ENCODE measurements at regions not wholly inside any gene's neighbourhood (a gene's known extent, or its start where the extent isn't known, plus 50 kb on each side); places are given as distances from the start of the nearest gene placed in this dataset.
"Not testable (repeated sequence)": the region's sequence is repeated elsewhere in the genome, so short reads cannot be mapped to it uniquely, and the experiment has no call there.

DNA sequence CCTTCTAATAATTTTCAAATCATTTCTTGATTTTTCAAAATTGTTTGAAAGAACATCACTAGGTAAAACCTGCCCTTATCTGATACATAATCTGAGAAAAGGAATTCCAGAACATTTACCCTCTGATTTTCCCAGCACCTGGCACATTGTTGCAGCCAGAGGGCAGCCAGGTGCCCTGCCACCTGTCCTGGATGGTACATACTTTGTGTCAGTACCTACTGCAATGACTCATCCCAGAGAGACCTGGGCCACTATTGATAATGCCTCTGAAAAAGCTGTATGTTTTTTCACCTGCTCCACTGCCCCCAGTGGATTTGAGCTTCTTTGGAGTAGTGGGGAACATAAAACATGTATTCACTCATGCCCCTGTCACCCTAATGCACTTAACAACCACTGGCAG lies 648.9 kb upstream of the GBE1 start:
- no peak for DNase-seq (ENCODE audit: low read depth, low spot score)

DNA sequence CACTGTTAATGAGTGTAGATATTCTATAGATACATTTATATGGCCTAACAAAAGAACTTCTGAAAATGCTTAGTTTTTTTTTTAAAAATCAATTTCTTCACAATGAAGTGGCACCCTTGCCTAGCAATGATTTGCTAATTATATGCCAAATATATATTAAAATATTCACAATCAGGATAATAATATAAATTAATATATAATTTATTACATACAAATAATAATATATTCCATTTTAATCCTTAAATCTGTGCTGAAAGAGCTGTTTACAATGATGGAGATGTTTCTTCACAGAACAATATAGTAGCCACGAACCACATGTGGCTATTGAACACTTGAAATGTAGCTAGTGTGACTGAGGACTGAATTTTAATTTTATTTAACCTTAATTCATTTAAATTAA lies 648.4 kb upstream of the GBE1 start:
- DNase-seq (ENCODE audit: low read depth, low spot score) = no peak

DNA sequence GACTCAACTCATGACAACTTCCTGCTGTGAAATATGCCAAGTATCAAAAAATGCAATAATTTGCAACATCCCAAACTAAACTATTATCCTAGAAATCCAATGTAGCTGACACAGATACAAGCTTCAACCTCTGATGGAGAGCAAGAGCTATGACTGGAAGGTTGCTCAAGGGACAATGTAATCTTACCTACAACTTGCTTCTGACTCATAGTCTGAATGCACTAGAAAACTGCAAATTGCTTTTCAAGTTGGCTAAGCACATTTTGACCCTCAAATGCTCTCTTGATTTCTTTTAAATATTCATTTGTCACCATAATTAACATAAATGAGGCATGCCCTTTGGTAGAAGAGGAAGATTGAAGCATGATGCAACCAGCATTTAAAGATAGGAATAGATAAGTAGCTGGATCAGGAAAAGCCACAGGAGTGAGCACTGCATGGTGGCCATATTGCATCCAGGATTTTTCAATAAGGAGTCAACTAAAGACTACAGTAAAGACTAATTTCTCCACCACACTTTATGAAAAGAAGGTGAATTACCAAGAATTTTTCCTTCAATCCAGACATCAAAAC lies 630.8 kb upstream of the GBE1 start:
- peak; percentile 1 for DNase-seq (ENCODE audit: low read depth, low spot score)

DNA sequence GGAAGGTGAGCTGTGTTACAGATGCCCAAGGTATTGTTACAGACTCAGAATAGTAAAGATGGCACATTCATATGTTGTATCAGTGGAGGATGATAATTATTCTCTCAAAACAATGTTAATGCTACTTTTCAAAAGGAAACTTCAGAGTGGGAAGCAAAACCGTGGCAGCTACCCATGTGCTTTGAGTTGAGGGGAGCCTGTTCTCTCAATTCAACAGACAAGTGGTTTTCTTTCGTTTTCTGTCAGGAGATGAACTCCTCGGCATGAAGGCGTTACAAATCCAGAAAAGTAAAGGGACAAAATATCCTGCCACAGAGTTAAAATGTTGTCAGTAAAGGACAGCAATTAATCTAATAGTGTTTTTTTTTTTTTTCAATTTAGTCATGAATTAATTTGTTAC lies 629.4 kb upstream of the GBE1 start:
- no peak for DNase-seq (ENCODE audit: low read depth, low spot score)

DNA sequence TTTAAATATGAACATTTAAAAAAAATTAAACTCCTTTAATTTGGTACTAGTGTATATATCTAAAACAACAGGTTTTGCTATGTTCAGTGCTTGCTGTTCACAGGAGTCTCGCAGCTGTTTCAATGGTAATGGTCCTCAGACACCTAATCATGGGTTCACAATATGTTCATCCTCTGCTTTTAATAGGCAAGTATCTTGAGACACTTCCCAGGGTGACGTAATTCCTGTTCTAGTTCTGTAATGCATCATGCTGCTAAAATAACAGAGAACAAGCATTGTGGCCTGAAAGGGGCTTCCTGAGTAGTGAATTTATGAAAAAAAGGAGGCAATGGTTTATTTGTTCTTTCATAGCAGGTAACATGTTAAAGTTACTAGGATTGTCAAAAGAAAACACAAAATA lies 625.2 kb upstream of the GBE1 start:
- DNase-seq (ENCODE audit: low read depth, low spot score) = no peak

DNA sequence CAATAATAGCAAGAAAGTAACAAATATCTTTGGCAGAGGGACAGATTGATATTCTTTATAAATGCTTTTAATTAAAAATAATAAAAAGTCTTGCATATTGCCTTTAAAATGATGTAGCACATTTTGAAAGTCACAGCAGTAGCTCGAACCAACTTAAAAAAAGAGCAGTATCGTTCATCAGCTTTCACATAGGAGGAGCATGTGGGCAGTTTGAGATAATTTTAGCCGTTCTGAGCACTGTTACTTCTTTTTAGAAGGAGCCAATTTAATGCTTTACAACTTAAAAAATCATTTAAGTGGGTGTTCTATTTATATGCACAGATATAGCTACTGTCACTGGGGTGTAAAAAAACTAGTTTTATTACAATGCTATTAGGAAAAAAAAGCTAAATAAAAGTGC lies 622.7 kb upstream of the GBE1 start:
- no peak for DNase-seq (ENCODE audit: low read depth, low spot score)

DNA sequence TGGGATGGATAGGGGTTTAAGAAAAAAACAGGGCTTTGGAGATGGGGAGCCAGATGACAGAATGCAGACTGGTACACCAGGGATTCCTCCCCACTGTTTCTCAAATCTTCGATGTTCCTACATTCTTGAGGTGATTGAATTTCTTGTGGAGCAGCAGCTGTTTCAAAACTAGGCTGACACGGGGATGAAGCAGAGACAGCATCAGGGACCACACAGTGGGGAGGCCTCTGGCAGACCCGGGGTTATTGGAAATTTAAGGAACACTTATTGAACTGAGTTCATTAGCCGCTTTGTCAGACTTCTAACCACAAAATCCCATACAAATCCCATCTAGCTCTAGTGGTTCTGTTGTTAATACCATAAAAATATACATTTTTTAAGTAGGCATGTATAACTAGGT lies 621.4 kb upstream of the GBE1 start:
- no peak for DNase-seq (ENCODE audit: low read depth, low spot score)

DNA sequence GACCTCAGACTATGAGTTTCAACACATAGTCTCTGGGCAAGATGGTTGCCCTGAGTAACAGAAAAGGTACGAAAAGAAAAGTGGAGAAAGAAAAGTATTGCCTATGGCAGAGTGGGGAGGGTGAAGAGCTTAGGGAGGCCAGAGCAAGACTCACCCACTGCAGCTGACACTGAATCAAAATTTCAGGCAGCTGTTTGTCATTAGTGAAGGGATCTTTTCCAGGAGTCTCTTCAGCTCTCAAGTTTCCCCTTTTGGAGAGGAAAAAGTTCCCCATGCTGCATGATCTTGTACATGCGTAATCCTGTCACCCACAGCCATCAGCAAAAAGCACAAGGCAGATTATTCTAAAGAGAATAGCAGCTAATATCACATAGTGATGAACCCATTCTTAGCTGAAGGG lies 616.9 kb upstream of the GBE1 start:
- no peak for DNase-seq (ENCODE audit: low read depth, low spot score)

DNA sequence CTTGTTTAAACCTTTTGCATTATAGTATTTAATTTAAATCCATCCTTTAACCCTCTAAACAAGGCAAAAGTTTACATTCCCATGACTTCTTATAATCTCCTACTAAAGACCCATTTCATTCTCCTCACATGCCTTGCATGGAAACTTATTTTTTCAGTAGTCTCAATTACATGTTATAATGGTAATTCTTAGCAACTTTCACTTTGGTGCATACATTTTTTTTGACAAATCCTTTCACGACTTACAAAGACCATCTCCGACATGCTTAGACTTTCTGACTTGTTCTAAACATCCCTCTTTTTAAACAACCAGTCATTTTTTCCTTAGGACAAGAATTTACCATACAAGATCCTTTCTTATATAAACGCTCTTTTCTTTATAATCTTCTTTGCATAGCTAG lies 615.4 kb upstream of the GBE1 start:
- no peak for DNase-seq (ENCODE audit: low read depth, low spot score)

DNA sequence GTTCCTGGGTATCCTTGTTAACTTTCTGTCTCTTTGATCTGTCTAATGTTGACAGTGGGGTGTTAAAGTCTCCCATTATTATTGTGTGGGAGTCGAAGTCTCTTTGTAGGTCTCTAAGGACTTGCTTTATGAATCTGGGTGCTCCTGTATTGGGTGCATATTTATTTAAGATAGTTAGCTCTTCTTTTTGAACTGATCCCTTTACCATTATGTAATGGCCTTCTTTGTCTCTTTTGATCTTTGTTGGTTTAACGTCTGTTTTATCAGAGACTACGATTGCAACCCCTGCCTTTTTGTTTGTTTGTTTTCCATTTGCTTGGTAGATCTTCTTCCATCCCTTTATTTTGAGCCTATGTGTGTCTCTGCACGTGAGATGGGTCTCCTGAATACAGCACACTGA lies 612.4 kb upstream of the GBE1 start:
- not testable (repeated sequence) for DNase-seq (ENCODE audit: low read depth, low spot score)

DNA sequence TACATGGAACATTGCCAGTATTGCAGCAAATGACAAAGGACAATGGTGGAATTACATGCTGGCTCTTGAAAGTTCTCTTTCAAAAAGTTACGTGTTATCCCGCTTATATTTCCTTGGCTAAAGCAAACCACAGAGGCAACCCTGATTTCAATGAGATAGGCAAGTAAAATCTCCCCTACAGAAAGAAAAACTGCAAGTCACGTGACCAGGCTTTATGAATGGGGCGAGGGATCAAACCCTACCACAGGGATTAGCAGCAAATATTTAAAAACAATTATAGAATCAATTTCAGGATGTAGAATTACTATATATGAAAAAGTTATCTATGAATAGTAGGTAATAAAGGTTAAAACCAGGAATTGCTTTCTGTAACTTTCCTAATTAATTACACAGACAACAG lies 603.4 kb upstream of the GBE1 start:
- no peak for DNase-seq (ENCODE audit: low read depth, low spot score)

DNA sequence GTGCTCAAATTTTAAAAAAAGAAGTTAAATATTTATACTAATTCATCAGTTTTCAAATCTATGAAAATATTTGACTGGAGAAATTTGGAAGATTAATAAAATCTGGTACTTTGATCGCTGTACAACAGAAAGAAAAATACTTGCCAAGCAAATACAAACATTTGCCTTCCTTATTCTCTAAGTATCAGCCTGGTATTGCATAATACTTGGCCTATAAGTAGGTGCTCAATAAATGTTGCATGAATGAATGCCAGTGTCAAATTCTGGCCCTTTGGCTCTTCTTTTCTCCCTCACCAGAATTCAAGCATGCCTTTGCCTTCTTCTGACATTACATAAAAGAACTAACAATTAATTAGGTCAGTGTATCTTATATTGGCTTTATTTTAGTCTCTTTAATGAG lies 601.7 kb upstream of the GBE1 start:
- DNase-seq (ENCODE audit: low read depth, low spot score) = no peak

DNA sequence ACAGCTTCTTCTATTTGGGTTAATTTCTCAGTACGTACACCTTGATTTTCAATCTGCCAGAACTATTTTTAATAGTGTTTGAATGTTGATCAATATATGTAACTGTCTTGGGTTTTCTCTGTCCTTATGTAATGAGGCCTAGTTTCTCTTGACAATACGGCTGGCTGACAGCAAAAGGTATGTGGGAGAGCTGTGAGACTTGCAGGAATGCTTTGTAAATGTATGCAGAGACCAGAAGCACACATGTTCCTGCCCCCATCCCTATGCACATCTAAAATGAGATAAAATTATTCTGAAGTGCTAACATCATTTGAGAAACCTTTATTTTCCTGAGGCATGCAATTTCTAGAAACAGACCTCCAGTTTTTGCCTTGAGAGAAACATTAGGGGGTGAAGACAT lies 593.8 kb upstream of the GBE1 start:
- no peak for DNase-seq (ENCODE audit: low read depth, low spot score)

DNA sequence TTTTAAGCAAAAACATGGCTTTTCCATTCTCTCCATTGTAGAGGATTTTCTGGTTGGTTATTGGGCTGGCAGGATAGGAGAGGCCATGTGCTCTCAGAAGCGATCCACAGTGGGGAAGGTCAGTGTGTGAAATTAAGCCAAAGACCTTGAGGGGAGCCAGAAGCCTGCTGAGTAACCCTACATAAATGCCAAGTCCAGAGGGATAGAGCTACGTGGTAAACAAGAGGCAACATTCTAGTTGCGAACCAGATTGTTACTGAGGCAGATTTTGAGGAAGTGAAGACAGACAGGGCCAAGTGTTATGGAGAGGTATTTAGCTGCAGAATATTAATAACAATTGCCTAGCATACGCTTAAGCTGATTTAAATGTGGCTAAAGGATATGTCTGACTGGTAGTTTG lies 592.8 kb upstream of the GBE1 start:
- DNase-seq (ENCODE audit: low read depth, low spot score) = peak; percentile 17

DNA sequence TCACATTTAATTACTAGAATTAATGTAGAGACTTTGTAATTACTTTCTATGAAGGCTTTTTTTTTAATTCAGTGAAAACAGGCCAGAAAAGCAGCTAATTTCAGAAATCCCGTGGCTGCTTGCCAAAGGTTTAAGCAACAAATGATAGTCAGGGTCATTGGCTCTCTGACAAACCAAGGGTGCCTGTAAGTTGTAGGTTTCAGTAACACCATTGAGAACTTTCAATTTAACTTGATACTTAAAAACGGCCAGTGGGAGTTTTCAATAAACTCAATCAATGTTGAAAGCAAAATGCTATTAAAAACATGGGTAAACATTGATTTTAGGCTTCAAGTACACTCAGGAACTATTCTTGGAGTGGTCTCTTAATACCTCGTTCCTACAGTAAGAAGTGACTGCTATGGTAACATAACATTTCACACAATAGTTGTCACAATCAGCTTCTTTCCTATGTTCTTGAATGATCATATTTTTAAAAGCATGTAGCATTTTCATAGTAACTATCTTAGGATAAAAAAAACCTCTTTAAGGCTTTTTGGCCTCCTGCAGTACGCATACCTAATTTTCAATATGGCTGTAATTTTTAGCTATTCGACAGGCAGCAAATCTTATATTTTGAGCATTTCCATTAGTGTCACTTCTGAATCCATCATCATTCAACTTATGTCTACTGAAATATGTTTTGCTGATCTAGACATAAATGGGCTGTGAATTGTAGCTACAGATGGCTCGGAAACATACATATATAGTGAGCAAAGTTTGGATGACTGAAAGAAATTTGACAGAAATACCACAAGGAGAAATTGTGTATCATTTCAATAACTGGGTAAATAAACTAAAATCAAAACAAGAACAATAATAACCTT lies 592.1 kb upstream of the GBE1 start:
- DNase-seq (ENCODE audit: low read depth, low spot score) = peak; percentile 7

DNA sequence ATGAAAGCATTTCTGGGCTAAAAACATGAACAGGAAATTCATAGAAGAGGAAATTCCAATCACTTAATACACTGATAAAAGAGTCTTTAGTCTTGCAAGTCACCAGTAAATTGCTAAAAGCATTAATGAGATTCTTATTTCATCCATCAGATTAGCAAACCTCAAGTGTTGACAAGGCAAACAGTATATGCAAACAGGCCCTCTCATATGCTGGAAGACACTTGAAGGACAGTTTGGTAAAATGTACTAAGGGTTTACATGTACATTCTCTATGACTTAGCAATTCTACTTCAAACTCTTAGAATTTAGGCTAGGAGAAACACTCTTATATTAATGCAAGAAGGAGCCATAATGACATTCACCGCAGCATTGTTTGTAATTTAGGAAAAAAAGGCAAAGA lies 586.1 kb upstream of the GBE1 start:
- no peak for DNase-seq (ENCODE audit: low read depth, low spot score)

DNA sequence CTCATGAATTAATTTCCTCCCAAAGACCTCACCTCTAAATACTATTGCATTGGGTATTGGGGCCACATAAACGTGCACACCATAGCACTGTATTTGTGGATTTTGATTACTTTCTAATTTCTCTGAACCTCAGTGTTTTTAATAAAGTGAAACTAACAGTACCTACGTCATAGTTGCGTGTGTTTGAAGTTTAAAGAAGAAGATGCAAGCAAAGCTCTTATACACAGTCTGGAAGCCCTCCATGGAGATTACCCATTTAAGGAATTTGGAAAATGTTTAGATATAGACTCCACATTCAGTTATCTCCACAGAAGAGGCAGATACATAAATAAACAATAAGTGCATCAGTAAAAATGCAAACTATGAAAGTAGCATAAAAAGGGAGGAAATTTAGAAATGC lies 581.1 kb upstream of the GBE1 start:
- DNase-seq (ENCODE audit: low read depth, low spot score) = no peak

DNA sequence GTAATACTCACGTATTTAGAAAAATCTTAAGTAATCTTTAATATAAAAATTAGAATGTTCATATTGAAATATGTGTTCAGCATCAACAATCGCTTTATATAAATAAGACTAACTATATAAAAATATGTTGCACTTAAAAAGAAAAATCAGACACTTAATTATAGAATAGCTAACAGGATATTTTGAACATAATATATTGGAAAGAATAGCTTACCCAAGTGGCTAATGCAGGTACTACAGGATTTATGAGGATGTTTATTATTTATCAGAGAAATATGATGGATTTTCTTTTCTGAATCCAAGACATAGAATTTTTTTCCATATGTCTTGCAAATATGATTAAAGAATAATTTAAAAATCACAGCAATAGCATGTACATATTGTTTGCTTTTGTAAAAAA lies 567.9 kb upstream of the GBE1 start:
- no peak for DNase-seq (ENCODE audit: low read depth, low spot score)

DNA sequence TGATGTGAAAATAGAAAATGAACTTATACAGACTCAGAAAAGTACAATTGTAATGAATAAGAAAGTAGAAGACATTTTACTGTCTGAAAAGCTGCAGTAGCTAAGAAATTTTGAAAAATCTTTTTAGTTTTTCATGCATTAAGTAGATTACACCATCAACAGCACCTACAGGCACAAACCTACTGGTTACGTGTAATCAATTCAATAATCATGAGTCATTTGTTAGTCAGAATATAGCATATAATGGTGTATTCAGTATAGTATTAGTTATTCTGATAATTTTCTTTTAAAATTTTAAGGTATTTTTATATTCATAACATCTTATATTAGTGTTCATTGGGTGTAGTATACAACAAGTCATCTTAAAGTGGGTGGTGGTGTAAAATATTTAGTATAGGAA lies 550.5 kb upstream of the GBE1 start:
- DNase-seq (ENCODE audit: low read depth, low spot score) = no peak

DNA sequence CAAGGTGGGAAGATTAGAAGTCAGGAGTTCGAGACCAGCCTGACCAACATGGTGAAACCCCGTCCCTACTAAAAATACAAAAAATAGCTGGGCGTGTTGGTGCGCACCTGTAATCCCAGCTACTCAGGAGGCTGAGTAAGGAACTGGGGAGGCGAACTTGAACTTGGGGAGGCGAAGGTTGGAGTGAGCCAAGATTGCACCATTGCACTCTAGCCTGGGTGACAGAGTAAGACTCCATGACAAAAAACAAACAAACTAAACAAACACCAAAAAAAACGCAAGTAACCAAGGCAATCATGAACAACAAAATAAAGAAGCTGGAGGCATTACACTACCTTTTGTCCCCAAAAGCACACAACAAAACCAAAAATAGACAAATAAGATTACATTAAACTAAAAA lies 547.3 kb upstream of the GBE1 start:
- DNase-seq (ENCODE audit: low read depth, low spot score) = no peak

DNA sequence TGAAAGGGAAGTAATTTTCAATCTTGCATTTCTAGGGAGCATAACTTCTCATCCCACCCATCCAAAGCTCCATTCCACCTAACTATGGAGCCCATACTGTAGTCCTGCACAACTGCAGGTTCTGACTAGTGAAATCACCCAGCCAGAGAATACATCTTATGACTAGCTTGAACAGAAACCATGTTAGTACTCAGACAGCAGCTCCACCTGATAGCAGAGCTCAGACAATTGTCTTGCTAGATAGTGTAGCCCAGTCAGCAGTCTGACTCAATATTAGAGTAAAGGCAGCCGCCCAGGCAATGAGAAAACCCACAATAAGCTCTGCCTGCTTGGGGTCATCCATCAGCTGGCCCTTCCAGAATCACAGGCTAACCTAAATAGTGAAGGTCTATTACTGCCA lies 544.7 kb upstream of the GBE1 start:
- DNase-seq (ENCODE audit: low read depth, low spot score) = no peak

DNA sequence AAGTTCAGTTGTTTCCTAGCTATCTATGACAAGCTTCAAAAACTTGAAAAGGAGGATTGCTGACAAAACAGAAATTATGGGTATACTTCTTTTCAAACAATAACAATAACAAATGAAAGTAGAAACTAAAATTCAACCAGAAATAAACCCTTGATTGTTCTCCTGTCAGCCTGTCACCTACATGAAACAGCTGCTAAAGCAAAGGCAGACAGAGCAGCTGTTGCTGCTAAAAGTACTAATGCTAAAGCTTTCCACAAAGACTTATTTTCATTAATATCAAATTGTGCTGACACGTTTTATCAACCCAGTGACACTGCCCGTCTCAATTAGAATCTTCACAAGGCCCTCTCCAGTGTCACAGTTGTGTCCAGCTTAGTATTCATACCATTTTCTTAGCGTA lies 533.2 kb upstream of the GBE1 start:
- no peak for DNase-seq (ENCODE audit: low read depth, low spot score)

DNA sequence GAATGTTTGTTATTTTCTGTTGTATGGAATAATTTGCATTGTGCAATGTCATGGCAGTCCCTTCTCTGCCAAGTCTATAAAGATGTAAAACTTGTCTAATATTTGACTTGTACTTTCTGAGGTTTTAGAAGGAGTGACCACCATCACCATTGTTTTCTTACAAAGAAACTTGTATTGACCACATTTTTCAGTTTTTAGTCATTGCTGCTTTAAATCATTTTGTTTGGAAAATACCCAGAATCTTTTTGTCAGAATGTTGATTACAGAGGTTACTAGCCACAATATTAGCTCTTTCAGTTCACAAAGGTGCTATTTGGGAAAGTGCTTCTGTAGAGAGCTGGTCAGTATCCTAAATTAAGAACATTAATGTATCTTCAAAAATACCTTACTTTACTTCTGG lies 532.4 kb upstream of the GBE1 start:
- DNase-seq (ENCODE audit: low read depth, low spot score) = peak; percentile 41

DNA sequence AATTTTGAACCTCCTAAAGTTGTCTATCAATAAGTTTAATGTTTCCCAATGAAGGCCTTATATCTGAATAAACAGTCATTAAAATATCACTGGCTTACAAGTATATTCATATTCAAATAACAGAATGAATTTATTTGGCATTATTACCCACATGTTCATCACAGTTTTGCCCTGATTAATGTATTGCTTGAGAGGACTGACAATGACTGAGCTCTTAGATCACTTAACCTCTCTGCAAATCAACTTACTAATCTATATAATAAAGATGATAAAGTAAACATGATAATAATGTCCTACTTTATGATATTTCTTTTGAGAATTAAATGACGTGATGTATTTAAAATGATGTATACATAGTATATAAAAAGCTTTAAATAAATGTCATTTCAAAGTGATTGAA lies 532.0 kb upstream of the GBE1 start:
- no peak for DNase-seq (ENCODE audit: low read depth, low spot score)
